ENCODE measurements at regions not wholly inside any gene's neighbourhood (a gene's known extent, or its start where the extent isn't known, plus 50 kb on each side); places are given as distances from the start of the nearest gene placed in this dataset.
"Not testable (repeated sequence)": the region's sequence is repeated elsewhere in the genome, so short reads cannot be mapped to it uniquely, and the experiment has no call there.

GRCh38 chr9:105021917-105022316 lies 94.0 kb upstream of the ABCA1 start:
- intact Hi-C loops (cut with micrococcal nuclease), result no loop called here

DNA sequence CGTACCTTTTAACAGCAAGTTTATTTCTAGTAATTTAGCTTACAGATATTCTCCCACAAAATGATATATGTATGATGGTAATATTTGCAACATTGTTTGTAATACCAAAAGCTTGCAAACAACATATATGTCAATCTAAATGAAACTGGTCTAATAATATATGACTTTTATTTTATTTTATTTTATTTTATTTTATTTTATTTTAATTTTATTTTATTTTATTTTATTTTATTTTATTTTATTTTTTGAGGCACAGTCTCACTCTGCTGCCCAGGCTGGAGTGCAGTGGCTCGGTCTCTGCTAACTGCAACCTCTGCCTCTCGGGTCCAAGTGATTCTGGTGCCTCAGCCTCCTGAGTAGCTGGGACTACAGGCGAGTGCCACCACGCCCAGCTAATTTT lies 94.6 kb upstream of the ABCA1 start:
- intact Hi-C loops (cut with micrococcal nuclease), result not testable (repeated sequence)

GRCh38 chr9:105023788-105024187 lies 95.8 kb upstream of the ABCA1 start:
- intact Hi-C loops (cut with micrococcal nuclease), result no loop called here

GRCh38 chr9:105024529-105024928 lies 96.6 kb upstream of the ABCA1 start:
- intact Hi-C loops (cut with micrococcal nuclease), result no loop called here

- intact Hi-C loops (cut with micrococcal nuclease), result no loop called here
Measured at GRCh38 chr9:105026451-105026850, 98.5 kb upstream of the ABCA1 start.

DNA sequence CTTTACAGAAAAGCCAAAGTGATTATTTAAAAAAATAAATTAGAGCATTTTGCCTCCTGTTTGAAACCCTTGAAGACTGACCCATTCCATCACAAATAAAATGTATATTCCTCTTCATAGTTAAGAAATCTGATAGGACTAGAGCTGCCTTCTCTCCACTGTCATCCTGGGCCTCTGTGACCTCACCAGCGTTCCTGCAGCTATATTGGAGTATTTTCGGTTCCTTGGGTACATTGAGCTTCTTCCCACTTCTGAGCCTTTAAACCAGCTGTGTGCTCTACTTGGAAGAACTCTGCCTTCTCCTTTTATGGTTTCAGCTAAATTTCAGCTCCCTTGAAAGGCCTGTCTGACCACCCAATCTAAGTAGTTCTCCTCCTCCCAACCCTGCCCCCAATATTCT lies 99.1 kb upstream of the ABCA1 start:
- intact Hi-C loops (cut with micrococcal nuclease), result no loop called here

GRCh38 chr9:105030285-105030684 lies 102.3 kb upstream of the ABCA1 start:
- intact Hi-C loops (cut with micrococcal nuclease), result no loop called here

DNA sequence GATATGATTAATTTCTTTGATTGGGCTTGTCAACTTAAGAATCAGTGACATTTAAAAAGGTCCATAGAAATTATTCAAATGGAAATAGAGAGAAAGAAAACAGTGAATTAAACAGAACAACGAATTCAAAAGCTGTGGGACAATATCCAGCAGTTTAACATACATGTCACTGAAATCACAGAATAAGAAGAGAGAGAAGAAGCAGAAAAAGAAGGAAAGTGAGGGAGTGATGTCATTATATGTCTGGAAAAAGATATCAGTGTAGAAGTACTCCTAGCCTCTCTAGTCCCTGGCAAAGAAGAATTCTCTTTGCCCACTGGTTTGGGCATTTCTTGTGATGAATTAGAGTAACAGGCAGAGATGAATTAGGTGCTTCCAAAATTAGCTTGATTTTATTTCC lies 109.2 kb upstream of the ABCA1 start:
- intact Hi-C loops (cut with micrococcal nuclease), result no loop called here

DNA sequence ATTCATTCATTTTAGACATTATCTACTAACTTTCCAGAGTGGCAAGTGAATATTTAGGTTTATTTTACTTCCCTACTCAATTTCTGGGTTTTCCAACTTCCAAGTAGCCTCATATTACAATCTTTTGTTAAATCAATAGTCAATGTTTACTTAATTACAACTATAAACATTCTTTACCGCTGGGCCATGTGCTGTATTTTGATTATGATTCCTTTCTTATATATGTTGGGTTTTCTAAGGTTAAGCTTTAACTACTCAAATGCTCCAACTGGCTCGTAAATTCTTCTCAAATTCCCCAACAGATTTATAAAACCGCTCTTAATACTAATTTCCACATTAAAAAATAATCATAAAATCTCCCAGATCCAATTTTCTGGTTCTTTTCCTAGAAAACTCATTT lies 110.1 kb upstream of the ABCA1 start:
- intact Hi-C loops (cut with micrococcal nuclease), result no loop called here

DNA sequence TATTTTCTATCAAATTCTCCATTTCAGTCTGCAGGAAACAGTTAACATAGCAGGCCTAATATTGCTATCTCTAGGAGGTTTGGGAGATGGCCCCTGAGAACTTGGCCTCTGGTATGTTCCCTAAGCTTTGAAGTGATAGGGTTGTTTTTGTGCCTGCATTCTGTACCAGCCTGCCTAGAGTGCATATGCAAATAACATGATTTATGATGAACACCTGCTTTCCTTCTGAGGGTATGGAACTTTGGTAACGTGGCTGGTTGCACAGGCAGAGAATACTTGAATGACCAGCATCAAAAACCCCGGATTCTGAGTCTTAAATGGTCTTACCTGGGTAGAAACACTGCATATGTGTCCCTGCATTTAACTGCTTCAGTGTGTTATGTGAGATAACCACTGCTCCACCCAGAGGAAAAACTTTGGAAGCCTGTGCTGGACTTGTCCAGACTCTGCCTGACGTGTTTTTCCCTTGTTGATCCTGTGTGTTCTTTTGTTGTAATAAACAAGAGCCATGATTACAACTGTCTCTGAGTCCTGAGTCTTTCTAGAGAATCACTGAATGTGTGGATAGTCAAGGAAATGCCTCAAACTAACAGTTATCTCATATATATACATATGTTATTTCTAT lies 111.3 kb upstream of the ABCA1 start:
- intact Hi-C loops (cut with micrococcal nuclease), result no loop called here

DNA sequence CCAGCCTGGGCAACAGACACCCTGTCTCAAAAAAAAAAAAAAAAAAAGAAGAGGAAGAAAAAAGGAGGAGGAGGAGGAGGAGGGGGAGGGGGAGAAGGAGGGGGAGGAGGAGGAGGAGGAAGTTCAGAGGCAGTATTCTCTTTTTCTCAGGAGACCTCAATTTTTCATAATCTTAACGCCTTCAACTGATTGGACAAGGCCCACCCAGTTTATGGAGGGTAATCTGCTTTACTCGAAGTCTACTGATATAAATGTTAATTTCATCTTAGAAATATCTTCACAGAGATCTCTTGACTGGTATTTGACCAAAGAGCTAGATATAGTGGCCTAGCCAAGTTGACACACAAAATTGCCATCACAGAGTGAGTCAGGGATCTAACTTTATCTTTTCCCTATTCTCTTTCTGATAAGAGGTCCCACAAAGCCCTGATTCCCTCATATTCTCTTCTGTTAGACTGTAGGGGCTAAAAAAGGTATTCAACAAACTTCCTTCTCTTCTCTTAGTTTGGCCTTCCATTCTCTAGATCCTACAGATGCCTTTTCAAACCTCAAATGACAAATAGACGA lies 115.5 kb upstream of the ABCA1 start:
- intact Hi-C loops (cut with micrococcal nuclease), result no loop called here

- intact Hi-C loops (cut with micrococcal nuclease), result no loop called here
Measured at GRCh38 chr9:105044518-105044917, 116.6 kb upstream of the ABCA1 start.

GRCh38 chr9:105046907-105047741 lies 119.2 kb upstream of the ABCA1 start:
- intact Hi-C loops (cut with micrococcal nuclease), result no loop called here

GRCh38 chr9:105047742-105048041 lies 119.7 kb upstream of the ABCA1 start:
- intact Hi-C loops (cut with micrococcal nuclease), result no loop called here

- intact Hi-C loops (cut with micrococcal nuclease), result no loop called here
Measured at GRCh38 chr9:105048331-105048730, 120.4 kb upstream of the ABCA1 start.

- intact Hi-C loops (cut with micrococcal nuclease), result loop anchor here (5.0 kb wide), 1 partner anchor 77 kb away; no protein-coding TSS in a partner anchor
Measured at GRCh38 chr9:105050296-105050695, 122.3 kb upstream of the ABCA1 start.

DNA sequence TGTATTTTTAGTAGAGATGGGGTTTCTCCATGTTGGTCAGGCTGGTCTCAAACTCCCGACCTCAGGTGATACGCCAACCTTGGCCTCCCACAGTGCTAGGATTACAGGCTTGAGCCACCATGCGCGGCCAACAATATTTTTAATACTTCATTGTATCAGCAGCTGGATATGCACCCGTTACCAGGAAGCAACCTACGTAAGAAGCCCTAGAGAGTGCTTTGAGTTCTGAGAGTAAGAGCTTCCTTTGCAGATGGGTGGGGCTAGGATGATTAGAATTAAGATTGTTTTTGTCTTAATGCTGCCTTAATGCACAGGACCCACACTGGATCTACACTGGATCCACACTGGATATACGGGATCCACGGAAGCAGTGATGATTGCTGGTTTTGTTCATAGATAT lies 123.9 kb upstream of the ABCA1 start:
- intact Hi-C loops (cut with micrococcal nuclease), result loop anchor here (2.0 to 5.0 kb wide), 3 partner anchors 61 to 125 kb away; no protein-coding TSS in a partner anchor

DNA sequence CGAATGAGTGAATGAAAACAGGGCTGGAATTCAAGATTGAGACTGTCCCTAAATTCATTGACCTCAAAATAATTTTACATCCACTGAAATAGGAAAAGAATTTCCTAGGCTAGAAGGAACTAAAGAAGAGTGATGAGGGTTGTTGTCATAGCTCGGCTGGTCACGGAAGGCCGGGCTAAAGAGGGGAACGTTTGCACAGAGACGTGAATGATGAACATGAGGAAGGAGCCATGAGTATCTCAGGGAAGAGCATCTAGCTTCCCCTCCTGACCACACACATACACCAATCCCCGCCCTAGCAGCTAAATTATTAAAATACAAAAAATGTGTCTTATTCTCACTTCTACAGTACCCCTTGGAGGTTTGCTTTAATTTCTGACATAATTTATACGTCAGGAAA lies 124.4 kb upstream of the ABCA1 start:
- intact Hi-C loops (cut with micrococcal nuclease), result loop anchor here (2.0 to 5.0 kb wide), 3 partner anchors 62 to 126 kb away; no protein-coding TSS in a partner anchor

DNA sequence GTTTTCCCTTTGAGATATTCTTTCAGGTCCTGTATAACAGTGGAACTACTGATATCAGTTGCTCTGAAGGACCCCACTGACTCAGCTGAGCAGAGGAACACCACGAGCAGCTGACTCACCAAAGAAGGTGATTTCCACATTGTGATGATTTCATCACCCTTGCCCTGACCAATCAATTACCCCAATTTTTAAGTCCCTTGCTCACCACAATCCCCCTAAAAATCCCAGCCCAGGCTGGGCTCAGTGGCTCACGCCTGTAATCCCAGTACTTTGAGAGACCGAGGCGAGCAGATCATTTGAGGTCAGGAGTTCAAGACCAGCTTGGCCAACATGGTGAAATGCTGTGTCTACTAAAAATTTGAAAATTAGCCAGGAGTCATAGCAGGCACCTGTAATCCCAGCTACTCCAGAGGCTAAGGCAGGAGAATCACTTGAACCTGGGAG lies 125.3 kb upstream of the ABCA1 start:
- intact Hi-C loops (cut with micrococcal nuclease), result loop anchor here (2.0 to 5.0 kb wide), 3 partner anchors 62 to 126 kb away; no protein-coding TSS in a partner anchor

DNA sequence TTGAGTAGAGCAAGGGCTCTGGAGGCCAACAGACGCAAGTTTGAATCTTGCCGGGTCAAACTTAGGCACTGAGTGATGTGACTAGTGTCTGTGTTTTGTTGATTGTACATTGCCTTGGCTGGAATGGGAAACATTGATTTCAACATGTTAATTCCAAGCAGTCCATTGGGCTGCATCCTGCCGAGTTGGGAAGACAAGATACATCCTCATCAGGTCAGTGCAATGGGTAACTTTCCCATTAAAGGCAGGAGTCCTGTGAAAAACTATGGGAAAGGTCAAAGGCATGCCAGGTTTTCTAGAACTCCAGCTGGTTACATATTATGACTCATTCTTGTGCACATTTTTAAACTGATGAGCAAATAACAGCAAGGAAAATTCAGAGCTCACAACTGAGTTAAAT lies 126.5 kb upstream of the ABCA1 start:
- intact Hi-C loops (cut with micrococcal nuclease), result loop anchor here (5.0 kb wide), 1 partner anchor 73 kb away; no protein-coding TSS in a partner anchor

DNA sequence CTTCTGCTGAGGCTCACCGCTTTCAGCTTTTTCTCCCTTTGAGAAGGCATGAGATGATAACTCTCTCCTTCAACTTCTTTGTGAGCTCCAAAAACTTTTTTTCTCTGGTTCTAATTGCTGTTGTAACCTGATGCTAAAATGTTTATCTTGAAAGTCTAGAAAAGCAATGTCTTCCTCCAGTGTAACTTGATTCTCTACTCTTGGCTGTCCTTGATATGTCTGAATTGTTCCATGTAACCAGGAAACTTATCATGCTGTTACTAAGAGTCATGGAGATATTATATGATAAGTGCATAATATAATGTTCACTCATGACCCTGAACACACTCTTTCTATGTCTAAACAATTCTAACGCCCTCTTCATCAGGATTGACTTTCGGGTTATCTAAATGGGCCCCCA lies 128.0 kb upstream of the ABCA1 start:
- intact Hi-C loops (cut with micrococcal nuclease), result no loop called here

GRCh38 chr9:105057551-105057950 lies 129.6 kb upstream of the ABCA1 start:
- intact Hi-C loops (cut with micrococcal nuclease), result no loop called here
